ENCODE measurements at regions not wholly inside any gene's neighbourhood (a gene's known extent, or its start where the extent isn't known, plus 50 kb on each side); places are given as distances from the start of the nearest gene placed in this dataset.

GRCh38 chr13:40220299-40220935 is 446.0 kb downstream of the FOXO1 start:
- DNase-seq (ENCODE audit: low spot score), result no peak

- DNase-seq (ENCODE audit: low spot score), result no peak
Observed at GRCh38 chr13:40221131-40221459, 445.3 kb downstream of the FOXO1 start.

GRCh38 chr13:40221460-40222201 is 444.8 kb downstream of the FOXO1 start:
- peak; percentile 57 for DNase-seq (ENCODE audit: low spot score)

GRCh38 chr13:40223585-40223984 is 442.9 kb downstream of the FOXO1 start:
- DNase-seq (ENCODE audit: low spot score), result no peak

GRCh38 chr13:40228496-40228895 is 437.9 kb downstream of the FOXO1 start:
- no peak for DNase-seq (ENCODE audit: low spot score)

DNA sequence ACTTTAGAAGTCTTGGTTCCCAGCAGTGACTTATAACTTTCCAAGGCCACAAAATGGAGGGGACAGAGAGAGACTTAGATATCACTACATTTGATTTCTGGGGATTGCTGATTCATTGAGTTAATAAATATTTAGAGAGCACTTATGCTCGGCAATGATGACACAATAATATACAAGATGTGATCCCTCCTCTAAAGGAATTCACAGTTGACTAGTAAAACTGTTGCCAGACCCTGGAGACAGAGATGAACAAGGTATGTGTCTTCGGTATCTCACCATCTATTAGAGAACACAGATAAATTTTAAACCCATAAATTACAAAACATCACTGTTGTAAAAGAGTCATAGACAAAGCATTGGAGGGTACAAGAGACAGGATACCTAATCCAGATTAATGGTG is 437.5 kb downstream of the FOXO1 start:
- no peak for DNase-seq (ENCODE audit: low spot score)

GRCh38 chr13:40230833-40231266 is 435.6 kb downstream of the FOXO1 start:
- no peak for DNase-seq (ENCODE audit: low spot score)

DNA sequence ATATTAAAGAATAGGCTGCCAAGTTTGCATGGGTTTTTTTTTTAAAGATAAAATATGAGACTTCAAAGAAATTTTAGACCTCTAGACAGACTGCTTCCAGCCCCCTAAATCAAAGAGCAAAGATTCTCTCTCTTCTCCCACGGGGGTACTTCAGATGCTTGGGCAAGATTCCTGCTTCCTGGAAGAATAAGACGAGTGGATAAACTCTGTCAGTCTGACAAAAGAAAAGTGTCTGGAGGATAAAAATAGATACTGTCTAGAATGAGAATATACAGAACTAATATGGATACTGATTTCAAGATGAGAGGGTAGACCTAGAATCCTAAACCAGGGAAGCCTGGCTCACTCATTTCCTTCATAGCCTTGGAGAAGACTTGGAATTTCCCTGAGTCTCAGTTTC is 435.1 kb downstream of the FOXO1 start:
- no peak for DNase-seq (ENCODE audit: low spot score)

GRCh38 chr13:40231751-40232150 is 434.7 kb downstream of the FOXO1 start:
- DNase-seq (ENCODE audit: low spot score), result no peak

DNA sequence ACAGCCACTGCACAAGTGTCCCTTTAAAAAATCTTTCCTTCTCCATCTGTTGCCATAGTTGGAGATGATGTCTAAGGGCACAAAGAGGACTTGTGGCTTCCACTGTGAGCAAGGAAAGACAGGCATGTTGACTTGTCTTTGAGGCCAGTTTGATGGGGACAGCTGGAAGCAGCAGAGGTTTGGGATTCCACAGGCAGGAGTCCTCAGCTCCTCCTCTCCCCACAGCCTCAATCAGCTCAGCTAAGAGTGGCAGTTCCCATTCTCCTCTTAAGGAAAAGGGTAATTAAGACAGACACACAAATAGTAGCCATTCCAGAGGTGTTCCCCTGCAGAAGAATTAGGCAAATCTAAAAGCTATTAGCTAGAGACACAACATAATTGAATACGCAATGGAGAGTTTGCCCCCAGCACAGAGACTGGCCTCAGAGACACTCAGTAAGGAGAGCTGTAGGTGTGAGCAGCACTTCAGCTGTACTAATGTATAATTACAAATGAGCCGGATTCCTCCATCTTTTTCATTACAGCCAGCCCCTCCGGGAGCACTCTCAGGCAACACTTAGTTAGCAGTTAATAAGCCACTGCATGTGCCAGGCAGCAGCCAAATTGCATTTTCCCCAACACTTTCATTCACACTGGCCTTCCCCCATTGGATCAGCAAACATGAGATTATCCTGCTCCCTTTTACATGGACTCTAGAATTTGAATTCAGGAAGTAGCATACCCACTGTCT is 434.0 kb downstream of the FOXO1 start:
- no peak for DNase-seq (ENCODE audit: low spot score)

- DNase-seq (ENCODE audit: low spot score), result no peak
Observed at GRCh38 chr13:40233731-40234195, 432.7 kb downstream of the FOXO1 start.

DNA sequence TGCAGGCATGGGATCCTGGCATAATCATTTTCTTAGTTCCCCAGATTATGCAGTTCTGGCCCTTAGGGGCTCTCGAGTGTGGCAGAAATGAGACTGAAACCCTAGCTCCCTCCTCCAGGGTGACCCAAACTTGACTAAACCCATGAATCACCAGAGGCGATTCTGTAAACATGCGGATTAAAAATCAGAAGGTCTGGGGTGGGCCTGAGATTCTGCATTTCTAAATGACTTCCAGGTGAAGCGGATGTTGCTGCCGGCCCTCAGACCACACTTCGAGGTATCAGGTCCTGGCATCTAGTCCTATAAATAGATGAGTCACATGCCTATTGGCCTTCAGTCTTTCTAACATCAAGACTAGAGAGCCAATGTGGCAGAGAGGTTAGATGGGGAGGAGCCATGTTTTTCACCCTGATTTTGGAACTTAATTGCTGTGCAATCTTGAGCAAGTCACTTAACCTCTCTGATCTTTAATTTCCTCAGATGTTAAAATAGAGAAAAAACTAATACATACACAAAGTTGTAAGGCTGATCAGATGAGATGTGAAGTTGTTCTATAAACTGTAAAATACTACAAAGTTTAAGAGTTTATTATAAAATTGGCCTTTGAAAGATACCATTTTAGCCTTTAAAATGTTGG is 431.2 kb downstream of the FOXO1 start:
- DNase-seq (ENCODE audit: low spot score), result no peak

GRCh38 chr13:40236566-40237168 is 429.8 kb downstream of the FOXO1 start:
- DNase-seq (ENCODE audit: low spot score), result no peak

DNA sequence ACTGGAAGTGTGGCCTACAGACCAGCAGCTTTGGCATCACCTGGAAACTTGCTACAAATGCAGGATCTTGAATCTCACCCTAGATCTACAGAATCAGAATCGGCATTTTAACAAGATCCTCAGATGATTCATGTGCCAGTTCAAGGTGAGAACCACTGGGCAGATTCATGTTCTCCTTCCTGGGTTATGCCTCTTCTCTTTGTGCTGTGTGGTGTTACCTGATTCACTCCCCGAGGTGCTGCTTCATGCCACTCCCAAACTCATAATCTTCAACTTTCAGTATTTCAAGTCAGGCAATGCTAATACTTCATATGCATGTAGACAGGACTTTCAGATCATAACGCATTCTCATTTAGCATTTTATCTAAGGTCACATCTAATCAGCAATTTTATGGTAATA is 427.7 kb downstream of the FOXO1 start:
- DNase-seq (ENCODE audit: low spot score), result no peak

DNA sequence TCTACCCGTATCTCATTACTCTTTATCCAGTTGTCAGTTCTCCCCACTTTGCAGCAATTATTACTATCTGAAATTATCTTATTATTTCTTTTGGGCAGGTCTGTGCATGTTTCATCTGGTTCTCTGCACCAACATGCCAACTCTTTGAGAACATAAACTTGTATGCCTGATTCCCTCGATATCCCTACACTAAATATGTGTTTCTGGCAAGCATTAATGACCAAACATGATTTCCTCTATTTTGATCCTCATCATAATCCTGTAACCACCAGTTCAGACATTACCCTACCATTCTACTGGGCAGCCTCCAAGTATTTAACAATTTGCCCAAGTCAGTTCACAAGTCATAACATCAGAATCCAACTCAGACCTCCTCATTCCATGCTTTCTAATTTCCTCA is 426.1 kb downstream of the FOXO1 start:
- no peak for DNase-seq (ENCODE audit: low spot score)

GRCh38 chr13:40241125-40241798 is 425.2 kb downstream of the FOXO1 start:
- DNase-seq (ENCODE audit: low spot score), result no peak

DNA sequence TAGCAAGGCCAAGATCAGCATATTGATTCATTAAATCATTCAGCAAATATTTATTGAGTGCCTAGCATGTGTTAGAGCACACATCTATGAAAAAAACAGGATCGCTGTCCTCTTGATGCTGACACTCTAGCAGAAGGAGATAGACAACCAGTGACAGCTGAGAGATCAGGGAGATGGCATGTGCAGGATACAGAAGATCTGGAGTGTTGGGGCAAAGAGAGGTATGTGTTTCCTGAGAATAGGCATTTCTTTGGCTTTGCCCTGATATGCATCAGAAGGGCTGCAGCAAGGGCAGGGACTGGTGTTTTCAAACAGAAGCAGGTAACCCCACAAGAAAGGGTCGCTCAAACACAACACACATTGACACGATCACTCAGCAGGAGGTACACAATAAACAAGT is 423.4 kb downstream of the FOXO1 start:
- no peak for DNase-seq (ENCODE audit: low spot score)

GRCh38 chr13:40243982-40244381 is 422.5 kb downstream of the FOXO1 start:
- no peak for DNase-seq (ENCODE audit: low spot score)

DNA sequence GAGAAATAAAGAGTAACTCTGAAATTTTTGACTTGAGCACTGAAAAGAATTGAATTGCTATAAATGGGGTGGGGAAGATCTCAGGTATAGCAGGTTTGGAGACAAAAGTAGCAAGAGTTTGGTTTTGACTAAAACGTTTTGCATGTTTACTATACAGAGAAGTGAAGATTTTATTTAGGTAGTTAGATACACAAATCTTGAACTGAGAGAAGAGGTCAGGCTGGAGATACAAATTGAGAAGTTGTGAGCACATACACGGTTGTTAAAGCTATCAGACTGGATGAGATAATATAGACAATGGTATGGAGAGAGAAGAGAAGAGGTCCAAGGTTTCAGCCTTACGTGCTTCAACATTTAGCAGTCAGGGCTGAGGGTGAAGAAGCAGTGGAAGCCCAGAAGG is 420.9 kb downstream of the FOXO1 start:
- DNase-seq (ENCODE audit: low spot score), result no peak

DNA sequence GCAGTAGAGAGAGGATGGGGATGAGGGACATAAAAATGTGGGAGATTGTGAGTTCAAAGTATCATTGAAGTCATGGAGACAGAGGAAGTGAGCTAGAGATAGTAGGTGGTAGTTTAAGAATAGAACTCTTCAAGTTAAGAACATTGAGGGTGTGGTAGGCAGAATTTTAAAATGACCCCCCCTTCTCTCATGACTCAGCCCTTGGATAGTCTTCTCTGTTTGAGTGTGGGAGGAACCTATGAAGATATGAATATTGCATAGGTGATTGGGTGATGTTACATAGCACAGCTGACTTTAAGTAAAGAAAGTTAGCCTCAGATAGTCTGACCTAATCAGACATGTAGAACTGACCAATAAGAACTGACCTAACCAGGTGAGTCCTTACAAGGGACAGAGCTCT is 418.6 kb downstream of the FOXO1 start:
- no peak for DNase-seq (ENCODE audit: low spot score)

- no peak for DNase-seq (ENCODE audit: low spot score)
Observed at GRCh38 chr13:40251343-40252032, 415.0 kb downstream of the FOXO1 start.

All from SW480 (cell line).